Esophagus squamous epithelium (tissue), 5 donors: ENCODE measurements at regions not wholly inside any gene's neighbourhood (a gene's known extent, or its start where the extent isn't known, plus 50 kb on each side); places are given as distances from the start of the nearest gene placed in this dataset.
"Not testable (repeated sequence)": the region's sequence is repeated elsewhere in the genome, so short reads cannot be mapped to it uniquely, and the experiment has no call there.

Experiments
- DNase-seq: peaks from one replicate; lab custom pipeline; 2025; lab: John Stamatoyannopoulos, UW
- H3K27ac ChIP-seq, 4 donors: fragments of 200-600 bp; sonication (generic); one replicate each; pipeline ENCODE4 v1.5.1; 2016 to 2019; ENCODE audit warnings: mild to moderate bottlenecking in 1 of 4
- H3K27me3 ChIP-seq, 4 donors: fragments of 200-600 bp; sonication (generic); 1 replicate in 3 of 4; 2 replicates in 1 of 4; pipeline versions ENCODE4 v1.5.1 to v1.6.0; 2017 to 2021; ENCODE audit warnings: antibody characterized with exemption in 1 of 4
- H3K36me3 ChIP-seq, 3 donors: fragments of 200-600 bp; sonication (generic); one replicate each; pipeline ENCODE4 v1.5.1; 2016 to 2019
- H3K4me1 ChIP-seq, 3 donors: fragments of 200-600 bp; sonication (generic); one replicate each; pipeline ENCODE4 v1.5.1; 2017 to 2019
- H3K4me3 ChIP-seq, 4 donors: fragments of 200-600 bp; sonication (generic); 1 replicate in 3 of 4; 2 replicates in 1 of 4; pipeline ENCODE4 v1.5.1; 2016 to 2019; ENCODE audit warnings: mild to moderate bottlenecking in 2 of 4, moderate library complexity in 1 of 4
- H3K9me3 ChIP-seq, 3 donors: fragments of 200-600 bp; sonication (generic); one replicate each; pipeline ENCODE4 v1.5.1; 2016 to 2019
- CTCF ChIP-seq, 6 experiments: fragments of 450-650 bp in 4 of 6; fragments of 200-600 bp in 2 of 6; sonication (generic) in 2 of 6; IDR thresholded peaks; one replicate each; pipeline ENCODE4 v1.5.1; 2016 to 2019; ENCODE audit warnings: antibody characterized with exemption in 6 of 6, mild to moderate bottlenecking in 4 of 6, moderate library complexity in 4 of 6
- POLR2A ChIP-seq, 4 donors: fragments of 450-650 bp; IDR thresholded peaks; one replicate each; pipeline ENCODE4 v1.6.1; 2017; ENCODE audit warnings: antibody characterized with exemption in 4 of 4, mild to moderate bottlenecking in 4 of 4, moderate library complexity in 3 of 4
- WGBS, 2 donors: methylation state at CpG; one replicate each; pipeline ENCODE4 v1.1.5; 2018; 5-methylcytosine and 5-hydroxymethylcytosine counted together
- intact Hi-C: fragments of 100-400 bp; cut with DNase I; formaldehyde crosslinking; loops from one replicate; pipeline ENCODE4 v1.15.0; 2022
- donor health status: DM: yes; HTN: yes; CAD: no.

DNA sequence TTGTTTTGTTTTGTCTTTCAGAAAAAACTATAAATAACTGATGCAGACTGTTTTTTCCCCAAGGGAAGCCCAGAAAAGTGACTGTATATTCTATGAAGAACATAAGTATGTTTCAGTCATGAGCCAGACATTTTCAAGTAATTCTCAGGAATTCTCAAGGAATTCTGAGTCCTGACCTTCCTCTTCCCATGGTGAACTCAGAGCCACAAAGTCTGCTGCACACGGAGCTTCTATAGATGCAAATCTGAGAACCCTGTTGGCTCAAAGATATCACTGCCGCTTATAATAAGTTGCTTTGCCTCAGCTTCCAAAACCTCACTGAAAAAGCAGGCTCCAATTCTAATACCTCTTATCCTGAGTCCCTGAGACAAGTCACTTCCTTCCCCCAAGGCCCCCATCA lies 418.5 kb upstream of the RUNX1 start:
- intact Hi-C loops: no loop called here
- 73 to 91% methylated on average over 2 of the region's 2 CpGs for WGBS, 2 donors

GRCh38 chr21:35466681-35467080 lies 417.6 kb upstream of the RUNX1 start:
- intact Hi-C loops, H3K27ac ChIP-seq: not testable (repeated sequence)

More for the DNA sequence above, 418.5 kb upstream of the RUNX1 start:
- no peaks in the 10 kb centered on the region for H3K4me1 ChIP-seq
- H3K36me3 ChIP-seq: no peaks in the 10 kb centered on the region
- no peaks in the 10 kb centered on the region for H3K9me3 ChIP-seq
- H3K27me3 ChIP-seq: no peaks in the 10 kb centered on the region
- no peak for TF ChIP-seq CTCF (IDR thresholded peaks at IDR 0.05)
- no peak overlapping the region for H3K4me3 ChIP-seq
- no peak overlapping the region for H3K27ac ChIP-seq
- DNase-seq: no peak

GRCh38 chr21:35465741-35466140 lies 416.6 kb upstream of the RUNX1 start:
- intact Hi-C loops: no loop called here
- no peak for TF ChIP-seq CTCF (IDR thresholded peaks at IDR 0.05)
- TF ChIP-seq POLR2A (IDR thresholded peaks at IDR 0.05): no peak
- no peaks in the 10 kb centered on the region for H3K36me3 ChIP-seq
- no peak for DNase-seq
- H3K4me3 ChIP-seq: no peak overlapping the region
- no peaks in the 10 kb centered on the region for H3K27me3 ChIP-seq
- no peaks in the 10 kb centered on the region for H3K9me3 ChIP-seq
- H3K27ac ChIP-seq: no peak overlapping the region
- H3K4me1 ChIP-seq: no peaks in the 10 kb centered on the region
- 86 to 100% methylated on average over 1 to 2 of the region's 2 CpGs for WGBS, 2 donors

More at GRCh38 chr21:35466681-35467080, 417.6 kb upstream of the RUNX1 start:
- not testable (repeated sequence) for H3K9me3 ChIP-seq, DNase-seq, H3K4me1 ChIP-seq, H3K4me3 ChIP-seq, H3K27me3 ChIP-seq, H3K36me3 ChIP-seq
- 87 to 96% methylated on average over 5 of the region's 5 CpGs for WGBS, 2 donors

DNA sequence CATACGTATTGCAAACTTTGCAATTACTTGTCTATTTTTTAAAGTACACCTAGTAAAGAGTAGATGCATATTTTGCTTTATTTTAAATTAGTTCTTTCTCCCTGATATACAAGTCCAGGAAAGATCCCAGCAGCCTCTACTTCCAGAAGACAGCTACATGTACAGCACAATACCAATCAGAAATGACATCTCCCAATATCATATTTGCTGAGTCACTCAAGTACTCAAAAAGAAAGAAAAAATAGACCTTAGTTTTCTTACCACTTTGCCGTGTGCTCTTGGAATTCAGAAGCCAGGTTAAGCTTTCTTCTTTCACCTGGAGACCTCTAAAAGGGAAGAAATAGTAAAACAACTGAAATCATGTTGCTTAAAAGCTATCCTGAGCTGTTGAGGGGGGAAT lies 412.6 kb upstream of the RUNX1 start:
- Histone ChIP-seq H3K27me3 (no peaks in the 10 kb centered on the region), H3K4me1 (no peaks in the 10 kb centered on the region), H3K4me3 (no peak overlapping the region), H3K36me3 (no peaks in the 10 kb centered on the region), H3K27ac (no peak overlapping the region), H3K9me3 (no peaks in the 10 kb centered on the region)
- TF ChIP-seq POLR2A (IDR thresholded peaks at IDR 0.05) (no peak), CTCF (IDR thresholded peaks at IDR 0.05) (no peak)
- DNase-seq: no peak
- intact Hi-C loops: no loop called here
- 56 to 68% methylated on average over 2 of the region's 2 CpGs for WGBS, 2 donors

GRCh38 chr21:35460441-35460840 lies 411.3 kb upstream of the RUNX1 start:
- DNase-seq: no peak
- no peak for TF ChIP-seq POLR2A (IDR thresholded peaks at IDR 0.05)
- TF ChIP-seq CTCF (IDR thresholded peaks at IDR 0.05): no peak
- H3K27ac ChIP-seq: no peak overlapping the region
- no peaks in the 10 kb centered on the region for H3K4me1 ChIP-seq
- intact Hi-C loops: no loop called here
- WGBS, 2 donors: 88 to 89% methylated on average over 9 of the region's 9 CpGs
- no peak overlapping the region for H3K4me3 ChIP-seq
- H3K36me3 ChIP-seq: no peaks in the 10 kb centered on the region
- H3K9me3 ChIP-seq: no peaks in the 10 kb centered on the region
- no peaks in the 10 kb centered on the region for H3K27me3 ChIP-seq

DNA sequence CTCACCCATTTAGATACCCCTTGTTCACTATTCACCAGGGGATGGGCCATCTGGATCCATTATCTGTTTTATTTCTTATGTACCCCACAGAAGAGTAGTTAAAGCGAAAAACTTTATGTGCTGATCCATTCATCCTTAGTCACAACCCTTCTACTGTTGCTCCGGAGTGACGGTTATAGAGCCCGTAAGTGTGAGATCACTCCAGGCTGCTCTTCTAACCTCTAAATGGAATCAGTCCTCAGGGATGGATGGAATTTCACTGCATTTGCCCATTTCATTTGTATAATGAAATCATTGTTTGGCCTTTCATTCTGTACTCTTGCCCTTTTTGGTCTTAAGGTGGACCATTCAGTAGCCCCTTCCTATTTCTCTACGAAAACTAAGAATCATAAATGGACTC lies 409.3 kb upstream of the RUNX1 start:
- Histone ChIP-seq H3K9me3 (no peaks in the 10 kb centered on the region), H3K4me1 (no peaks in the 10 kb centered on the region), H3K27me3 (no peaks in the 10 kb centered on the region), H3K36me3 (no peaks in the 10 kb centered on the region), H3K4me3 (no peak overlapping the region), H3K27ac (no peak overlapping the region)
- TF ChIP-seq CTCF (IDR thresholded peaks at IDR 0.05) (no peak), POLR2A (IDR thresholded peaks at IDR 0.05) (no peak)
- WGBS, 2 donors: 92 to 94% methylated on average over 5 of the region's 5 CpGs
- intact Hi-C loops: no loop called here
- no peak for DNase-seq
